Fibroblast of skin of left quadriceps (primary cell): ENCODE measurements at regions not wholly inside any gene's neighbourhood (a gene's known extent, or its start where the extent isn't known, plus 50 kb on each side); places are given as distances from the start of the nearest gene placed in this dataset.
A peak's percentile ranks its signal among the peaks of the same experiment; 100 is the strongest.

Experiments used
- DNase-seq, 2 experiments: peaks; one replicate each; pipeline ENCODE4 v3.0.0-alpha.2; 2013; ENCODE audit warnings: low read depth in 2 of 2

DNA sequence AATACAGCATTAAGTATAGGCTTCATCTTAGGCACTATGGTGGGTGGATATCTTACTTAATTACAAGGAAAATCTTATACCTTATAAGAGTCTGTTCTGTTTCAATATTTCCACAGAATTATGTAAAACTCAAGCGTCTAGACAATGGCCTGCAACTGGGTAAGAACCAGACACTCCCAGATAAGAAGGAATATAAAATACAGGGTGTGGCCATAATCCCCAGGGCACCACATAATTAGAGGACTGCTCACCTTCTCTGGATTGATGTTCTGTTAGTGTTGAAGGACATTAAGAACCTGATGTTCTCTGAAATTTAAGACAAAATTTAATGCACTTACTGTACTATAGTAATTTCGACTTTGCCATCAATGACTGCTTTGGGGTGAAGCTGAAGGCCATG, 198.2 kb upstream of the ARSJ start:
- no peak for DNase-seq

DNA sequence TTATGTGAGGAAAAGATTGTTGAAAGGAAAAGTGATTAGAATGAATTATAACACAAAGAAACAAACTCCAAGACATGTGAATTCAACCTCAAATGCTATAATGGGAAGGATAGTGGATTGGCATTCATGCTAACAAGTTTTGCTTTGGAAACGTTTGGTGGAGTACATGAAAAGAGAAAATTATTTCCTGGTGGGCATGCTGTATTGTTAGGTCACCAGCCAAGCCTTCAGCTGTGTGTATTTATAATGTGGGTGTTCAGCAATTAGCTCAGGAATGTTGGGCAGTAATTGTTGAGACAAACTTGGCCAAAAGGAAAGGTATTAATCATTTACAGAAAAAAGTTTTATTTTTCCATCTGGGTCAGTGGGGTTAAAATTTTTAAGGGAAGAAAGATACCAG, 198.9 kb upstream of the ARSJ start:
- DNase-seq, result peak in 1 of 2 experiments; percentile 10

DNA sequence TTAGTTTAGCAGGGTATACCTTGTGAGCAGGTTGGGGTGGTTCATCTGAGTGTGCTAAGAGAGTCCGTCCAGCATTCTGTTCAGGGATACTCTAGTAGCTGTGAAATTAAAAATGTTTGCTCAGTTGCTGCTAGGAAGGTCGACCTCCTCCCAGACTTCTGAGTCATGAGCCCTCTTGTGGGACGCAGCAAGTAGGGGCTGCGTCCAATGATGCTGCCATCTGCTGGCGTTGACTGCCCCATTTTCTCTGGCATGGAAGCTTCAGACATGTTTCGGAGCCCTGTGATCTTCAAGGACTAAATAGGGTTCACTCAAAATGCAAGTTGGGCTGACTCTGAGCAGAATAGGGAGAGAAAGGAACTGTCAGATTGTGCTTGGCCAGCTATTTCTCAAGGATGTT, 201.0 kb upstream of the ARSJ start:
- DNase-seq, result peak; percentile 26 to 40

DNA sequence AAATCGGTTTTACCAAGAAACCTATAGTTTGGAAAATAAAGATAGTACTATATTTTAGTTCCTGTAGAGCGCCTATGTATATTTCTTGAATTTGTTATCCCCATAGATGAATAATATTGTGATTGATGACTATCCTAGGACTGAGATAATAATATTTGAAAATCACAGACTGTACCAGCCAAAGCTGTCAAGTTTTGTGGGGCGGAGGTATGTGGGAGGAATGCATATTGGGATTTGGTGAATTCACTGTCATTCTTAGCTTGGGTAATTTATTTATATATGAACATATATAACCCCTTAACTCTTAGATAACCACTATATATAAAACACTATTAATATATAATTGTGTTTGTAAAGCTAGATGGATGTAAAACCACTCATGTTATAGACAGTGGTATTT, 205.5 kb upstream of the ARSJ start:
- no peak for DNase-seq

DNA sequence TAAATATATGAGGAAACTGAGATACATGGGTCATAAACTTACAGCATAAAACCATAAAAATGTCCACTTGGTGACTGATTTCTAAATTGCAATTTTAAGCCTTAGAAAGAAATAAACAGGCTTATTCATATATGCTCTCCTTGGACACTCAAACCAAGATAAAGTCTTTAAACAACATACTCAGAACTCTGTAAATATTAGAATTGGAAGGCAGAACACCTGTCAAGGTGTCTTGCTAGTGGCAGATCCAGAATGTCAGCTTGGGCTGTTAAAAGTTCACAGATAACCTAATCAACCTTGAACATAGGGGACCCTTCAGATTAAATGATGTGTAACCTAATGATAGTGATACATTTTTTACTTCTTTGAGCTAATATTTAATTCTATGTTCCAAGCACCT, 208.1 kb upstream of the ARSJ start:
- no peak for DNase-seq

DNA sequence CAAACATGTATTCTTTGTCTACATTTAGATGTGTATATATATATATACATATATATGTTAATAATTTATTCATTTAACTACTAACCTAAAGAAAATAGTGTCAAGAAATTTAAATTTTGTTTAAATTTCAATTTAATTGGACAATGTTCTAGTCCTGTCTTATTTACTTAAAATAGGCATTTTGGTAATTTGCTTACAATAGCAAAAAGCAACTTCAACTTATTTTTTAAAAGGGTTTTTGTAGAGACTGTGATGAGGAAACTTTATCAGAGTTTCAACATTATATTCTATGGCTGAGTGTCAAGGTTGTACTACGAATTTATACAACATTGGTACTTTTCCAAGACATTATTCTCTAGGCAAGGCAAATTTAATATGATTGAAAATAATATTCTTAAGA, 212.0 kb upstream of the ARSJ start:
- DNase-seq, result no peak

DNA sequence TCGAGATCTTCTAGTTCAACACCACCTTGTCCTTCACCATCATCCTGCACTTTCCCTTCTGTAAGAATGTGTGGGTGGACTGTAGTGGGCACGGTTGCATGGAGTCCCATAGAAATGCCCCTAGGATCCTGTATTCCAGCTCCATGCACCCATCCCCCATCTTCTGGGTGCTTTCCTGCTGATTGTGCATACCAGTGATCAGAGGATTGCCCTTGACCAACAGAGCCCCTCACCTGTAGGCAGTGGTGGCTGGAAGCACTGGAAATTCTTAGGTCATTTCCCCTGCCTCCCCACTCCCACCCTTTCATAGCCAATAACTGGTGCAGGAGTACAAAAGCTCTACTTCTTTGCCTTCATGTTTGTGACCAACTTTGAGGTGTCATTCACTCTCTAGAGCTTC, 213.4 kb upstream of the ARSJ start:
- no peak for DNase-seq

DNA sequence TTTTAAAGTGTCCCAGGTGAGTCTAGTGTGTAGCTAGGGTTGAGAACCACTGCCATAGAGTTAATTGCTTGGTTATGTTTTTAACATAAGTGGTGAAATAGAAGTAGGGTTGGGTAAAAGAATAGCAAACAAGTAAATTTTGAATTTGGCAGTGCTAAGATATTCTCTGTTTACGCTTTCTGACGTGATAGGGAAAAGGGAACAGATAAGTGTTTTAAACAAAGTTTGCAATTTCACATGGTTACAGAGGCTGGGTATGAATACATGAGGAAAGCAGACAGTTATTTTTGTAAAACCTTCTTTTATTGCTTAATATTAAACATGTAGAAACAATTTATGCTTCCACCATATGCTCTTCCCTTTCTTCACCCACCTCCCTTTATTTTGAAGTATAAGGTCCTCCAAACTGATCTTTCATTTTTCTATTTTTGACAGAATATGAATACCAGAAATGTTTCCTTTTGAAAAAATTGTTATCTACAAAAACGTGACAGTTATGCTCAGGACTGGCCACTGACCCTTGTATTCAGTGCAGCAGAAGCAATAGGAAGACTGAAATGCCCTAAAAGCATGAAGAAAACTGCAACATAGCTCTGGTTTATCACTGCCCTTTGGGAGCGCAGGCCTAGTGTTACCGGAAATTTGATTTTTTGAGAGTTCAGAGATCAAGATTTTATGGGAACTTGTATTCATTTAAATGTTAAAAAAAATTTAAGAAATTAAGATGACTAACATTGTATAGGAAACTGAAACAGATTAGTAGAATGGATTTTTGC, 214.4 kb upstream of the ARSJ start:
- no peak for DNase-seq

DNA sequence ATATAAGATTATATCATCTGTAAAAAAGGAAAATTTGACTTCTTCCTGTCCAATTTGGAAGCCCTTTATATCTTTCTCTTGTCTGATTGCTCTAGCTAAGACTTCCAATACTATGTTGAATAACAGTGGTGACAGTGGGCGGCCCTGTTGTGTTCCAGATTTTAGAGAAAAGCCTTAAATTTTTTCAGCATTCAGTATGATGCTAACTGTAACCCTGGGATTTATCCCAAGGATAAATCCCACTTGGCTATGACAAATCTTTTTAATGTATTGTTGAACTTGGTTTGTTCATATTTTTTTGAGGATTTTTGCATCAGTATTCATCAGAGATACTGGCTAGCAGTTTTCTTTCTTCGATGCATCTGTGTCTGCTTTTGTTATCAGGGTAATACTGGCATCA, 217.2 kb upstream of the ARSJ start:
- no peak for DNase-seq

DNA sequence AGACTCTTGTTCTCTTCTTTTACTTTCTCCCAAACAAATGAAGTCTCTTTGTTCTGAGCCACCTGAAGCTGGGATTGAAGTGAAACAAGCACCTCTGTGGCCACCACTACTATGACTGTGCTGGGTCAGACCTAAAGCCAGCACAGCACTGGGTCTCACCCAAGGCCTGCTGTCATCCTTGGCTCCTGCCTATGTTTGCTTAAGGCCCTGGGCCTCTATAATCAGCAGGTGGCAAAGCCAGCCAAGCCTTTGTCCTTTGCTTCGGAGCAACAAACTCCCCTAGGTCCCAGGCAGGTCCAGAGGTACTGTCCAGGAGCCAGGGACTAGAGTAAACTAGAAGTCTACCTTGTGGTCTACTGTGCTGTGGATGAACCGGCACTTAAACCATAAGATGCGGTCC, 220.6 kb upstream of the ARSJ start:
- no peak for DNase-seq

DNA sequence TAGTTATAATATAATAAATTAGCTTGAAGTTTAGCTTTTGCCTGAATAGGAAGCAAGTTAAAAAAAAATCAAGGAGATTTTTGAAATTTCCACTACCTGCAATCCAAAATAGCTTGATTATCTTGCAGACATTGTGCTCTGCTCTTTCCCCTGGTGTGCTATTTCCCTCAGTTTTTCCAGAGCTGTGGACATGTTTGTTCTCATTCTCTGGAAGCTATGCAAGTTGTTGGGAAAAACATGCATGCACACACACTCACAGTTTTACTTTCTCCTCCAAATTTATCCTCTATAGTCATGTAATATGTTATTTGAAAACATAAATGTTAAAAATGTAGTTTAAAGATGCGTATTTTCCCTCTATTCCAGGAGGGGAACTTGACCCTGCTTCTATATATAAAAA, 225.8 kb upstream of the ARSJ start:
- DNase-seq, result no peak

DNA sequence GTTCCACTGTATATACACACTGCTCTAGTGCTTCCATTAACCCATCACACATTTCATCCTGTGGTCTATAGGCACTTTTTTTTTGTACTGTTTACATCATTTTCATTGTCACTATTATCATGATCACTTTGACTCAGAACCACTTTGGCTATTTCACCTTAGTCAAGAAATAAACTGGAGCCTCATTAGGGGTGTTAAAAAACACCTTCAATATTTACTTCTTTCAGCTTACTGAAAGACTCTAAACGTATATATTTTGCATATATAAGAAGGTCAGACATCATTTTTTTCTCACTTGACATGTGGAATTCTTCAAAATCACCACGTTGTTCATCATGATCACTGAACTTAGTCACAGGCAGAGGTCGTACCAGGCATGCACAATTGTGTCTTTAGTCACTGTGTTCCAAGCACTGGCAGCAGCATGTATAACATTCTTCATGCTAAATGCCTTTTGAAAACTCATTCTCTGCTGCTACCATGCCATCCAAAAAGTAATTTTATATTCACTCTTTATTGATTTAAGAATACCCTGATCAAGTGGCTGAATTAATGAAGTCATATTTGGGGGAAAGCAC, 229.2 kb upstream of the ARSJ start:
- DNase-seq, result peak; percentile 12 to 22

DNA sequence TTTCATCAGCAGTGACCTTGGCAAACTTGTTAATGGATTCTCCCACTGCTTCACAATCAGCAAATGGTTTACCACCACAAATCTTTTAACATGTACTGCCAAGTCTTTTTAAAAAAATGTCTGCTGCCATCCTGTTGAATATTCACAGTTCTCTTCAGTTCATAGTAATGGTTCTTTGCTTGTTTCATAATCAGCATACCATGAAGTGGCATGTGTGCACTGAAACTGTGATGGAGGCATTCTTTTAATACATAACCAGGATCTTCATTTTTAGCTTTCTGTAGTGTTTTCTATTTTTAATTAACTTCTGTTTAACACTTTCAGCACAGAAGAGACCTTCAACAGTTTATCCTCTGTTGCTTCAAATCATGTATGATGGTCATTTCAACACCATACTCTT, 230.1 kb upstream of the ARSJ start:
- DNase-seq, result no peak

DNA sequence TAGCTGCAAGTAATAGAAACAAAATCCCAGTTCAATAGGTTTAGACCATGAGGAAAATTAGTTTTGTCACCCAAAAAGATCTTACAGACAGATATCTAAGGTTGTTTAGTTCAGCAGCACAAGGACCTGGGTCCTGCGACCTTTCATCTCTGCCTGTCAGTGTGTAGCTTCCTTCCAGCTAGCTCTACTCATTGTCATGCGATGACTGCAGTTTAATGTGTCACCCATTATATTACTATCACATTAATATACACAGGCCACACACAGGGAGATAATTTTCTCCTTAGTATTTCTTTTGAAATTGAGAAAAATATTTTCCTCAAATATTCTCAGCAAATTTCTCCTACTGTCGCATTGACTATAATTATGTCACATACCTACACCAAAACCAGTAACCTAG, 232.1 kb upstream of the ARSJ start:
- DNase-seq, result no peak

DNA sequence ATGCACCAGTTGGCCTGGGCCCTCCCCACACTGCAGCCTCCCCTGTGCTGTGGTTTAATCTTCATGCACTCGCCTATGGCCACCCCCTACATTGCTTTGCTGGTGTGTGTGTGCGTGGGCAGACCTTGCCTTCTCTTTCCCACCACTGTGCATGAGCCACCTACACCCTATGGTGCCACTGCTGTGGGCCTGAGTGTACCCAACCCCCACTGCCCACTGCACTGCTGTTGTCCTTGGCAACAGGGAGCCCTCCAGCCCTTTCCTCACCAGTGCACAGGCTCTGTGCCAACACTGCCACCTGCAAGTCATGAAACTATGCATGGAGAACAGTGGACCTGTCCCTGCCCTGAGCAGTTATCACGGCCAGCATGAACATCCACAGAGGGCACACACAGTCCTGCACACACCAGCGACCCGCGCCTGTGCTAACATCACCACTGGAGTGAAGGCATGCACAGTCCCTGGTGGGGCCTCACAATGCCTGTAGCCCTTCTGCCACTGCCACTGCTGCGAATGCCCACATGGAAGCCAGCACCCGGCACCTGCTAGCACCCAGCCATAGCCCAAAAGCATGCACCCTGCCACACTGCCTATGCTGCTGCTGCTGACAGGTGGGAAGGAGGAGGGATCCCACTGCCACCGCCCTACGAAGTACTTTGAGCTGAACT, 237.8 kb upstream of the ARSJ start:
- no peak for DNase-seq

DNA sequence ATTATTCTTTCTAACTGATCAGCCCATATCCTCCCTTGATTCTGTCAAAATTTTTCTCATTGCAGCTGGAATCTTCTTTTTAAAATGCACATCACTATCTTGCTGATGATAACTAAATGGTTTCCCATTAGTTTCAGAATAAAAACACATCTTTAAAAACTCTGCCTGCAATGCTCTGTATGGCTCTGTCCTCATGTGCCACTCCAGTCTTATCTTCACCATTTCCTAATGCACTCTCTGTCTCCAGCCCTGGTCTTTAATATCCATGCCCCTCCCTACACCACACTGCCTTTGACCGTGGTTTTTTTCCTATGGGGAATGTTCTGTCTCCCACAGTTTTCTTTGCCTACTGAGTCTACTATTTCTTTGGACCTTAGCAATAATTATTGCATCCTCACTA, 244.1 kb upstream of the ARSJ start:
- DNase-seq, result no peak

DNA sequence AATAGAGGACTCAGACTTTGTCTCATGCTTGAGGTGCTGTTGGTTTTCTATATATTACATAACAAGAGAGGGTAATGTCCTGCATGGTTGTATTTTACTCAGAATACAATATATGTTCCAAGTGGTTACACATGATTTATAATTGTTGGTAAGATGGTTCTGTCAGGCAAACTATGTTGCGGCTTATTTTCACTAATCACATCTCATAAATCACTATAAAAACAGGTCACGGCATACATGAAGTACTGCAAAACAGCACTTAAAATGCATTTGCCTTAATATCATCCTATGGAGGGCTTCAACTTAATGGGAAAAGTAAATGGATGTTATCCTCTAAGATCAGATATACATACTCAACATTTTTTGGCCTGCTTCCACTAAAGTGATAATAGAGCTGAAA, 246.0 kb upstream of the ARSJ start:
- peak; percentile 8 to 11 for DNase-seq

DNA sequence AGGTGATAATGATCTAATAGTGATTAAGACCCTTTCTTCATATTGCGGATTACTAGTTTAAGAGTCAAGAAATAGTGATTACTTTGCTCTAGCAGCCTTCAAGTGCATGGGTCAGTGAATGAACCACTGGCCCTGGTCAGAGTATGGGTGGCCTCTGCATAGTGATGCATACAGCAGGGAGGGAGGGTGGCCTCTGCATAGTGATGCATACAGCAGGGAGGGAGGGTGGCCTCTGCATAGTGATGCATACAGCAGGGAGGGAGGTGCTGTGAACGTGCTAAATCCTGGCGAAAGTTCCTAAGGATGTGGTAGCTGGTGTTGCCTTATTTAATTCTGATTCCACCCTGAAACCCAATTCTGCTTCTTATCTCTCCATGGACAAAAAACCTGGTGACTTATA, 246.7 kb upstream of the ARSJ start:
- no peak for DNase-seq

DNA sequence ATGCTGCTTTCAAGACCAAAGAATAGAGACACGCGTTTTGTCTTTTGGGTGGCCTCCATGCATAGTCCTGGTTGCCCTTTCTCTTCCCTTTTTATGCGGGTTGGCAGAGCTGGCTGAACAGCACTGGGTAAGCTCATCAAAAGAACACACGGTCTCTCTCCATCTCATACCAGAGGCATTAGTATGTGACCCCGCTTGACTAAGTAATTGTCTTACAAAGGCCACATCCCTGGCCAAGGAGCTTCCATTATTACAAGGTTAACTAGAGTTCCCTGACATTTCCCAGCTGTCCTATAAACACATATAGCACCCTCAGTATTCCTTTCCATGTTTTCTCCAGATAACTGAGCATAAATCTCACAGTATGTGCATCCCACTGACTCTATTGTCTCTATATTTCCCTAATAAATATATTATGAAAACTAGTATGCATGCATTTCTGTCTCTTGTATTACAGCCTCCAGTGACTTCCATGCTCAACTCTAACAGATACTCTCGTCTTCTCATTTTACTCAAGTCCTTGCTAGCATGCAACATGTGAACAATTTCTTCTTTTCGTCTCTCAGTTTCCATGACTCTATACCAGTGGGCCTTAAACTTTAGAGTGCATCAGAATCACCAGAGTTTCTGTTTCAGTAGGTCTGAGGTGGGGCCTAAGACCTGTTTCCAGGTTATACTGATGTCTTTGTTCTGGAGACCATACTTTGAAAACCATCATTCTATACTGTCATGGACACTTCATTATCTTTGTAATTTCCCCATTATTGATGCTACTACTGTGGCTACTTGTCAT, 247.7 kb upstream of the ARSJ start:
- no peak for DNase-seq

DNA sequence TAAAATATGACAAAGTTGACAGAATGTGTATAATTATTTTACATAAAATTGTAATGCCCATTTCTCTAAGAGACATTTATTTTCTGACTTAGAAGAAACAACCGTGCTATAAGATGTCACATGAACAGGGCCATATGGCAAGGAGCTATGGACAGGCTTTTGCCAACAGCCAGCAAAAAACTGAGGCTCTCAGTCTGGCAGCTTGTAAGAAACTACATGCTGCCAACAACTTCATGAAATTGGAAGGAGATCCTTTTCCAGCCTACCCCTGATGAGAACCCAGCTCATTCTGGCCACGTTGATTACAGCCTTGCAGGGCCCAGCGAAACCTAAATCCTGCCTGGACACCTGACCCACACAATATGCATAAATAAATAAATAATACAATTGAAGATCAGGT, 250.3 kb upstream of the ARSJ start:
- no peak for DNase-seq

DNA sequence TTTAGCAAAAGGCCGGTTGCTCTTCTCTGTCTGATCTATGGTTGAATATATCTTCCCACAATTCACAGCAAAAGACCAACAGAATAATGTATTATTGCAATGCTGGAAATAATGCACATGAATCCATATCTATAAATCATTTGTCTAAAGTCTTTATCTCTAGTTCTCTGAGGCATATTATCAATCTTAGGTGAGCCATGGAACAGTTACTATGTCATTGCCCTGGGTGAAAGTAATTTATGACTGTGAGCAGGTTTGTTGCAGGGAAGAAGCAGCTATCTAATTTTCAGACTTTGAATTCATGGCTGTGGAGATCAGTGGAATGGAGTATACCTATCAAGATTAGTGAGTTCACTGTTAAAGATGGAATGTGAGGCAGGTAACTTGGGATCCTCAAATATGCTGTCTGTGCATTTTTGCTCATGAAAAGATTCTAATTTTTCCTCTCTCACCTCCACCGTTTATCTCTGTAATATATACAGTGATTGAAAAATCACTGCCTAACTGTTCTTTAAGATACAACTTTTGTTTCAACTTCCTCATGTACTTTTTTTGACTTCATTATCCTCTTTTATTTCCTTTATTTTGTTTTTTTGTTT, 256.8 kb upstream of the ARSJ start:
- no peak for DNase-seq

DNA sequence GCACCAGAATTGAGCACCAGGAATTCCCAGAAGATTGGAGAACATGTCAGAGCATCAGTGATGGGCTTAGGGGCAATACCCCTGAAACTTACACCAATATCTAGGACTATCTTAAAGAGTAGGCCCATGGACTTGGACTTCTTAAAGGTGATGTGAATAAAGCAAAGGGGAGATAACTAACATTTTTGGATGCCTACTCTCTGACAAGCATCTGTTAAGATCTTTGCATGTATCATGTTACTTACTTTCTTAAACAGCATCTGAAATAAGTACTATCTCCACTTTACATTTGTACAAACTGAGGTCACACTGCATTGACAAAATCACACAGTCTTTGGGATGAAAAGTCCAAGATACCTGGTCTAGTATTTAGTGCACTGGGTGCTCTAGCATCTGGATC, 258.6 kb upstream of the ARSJ start:
- DNase-seq, result no peak
